C4-2B (cell line): ENCODE measurements at regions not wholly inside any gene's neighbourhood (a gene's known extent, or its start where the extent isn't known, plus 50 kb on each side); places are given as distances from the start of the nearest gene placed in this dataset.

Experiments
- CTCF ChIP-seq: fragments of 450-650 bp; conservative IDR thresholded peaks from 2 replicates; pipeline ENCODE4 v1.5.1; 2017; ENCODE audit warnings: mild to moderate bottlenecking
- ZFX ChIP-seq: fragments of 450-650 bp; IDR thresholded peaks from 2 replicates; pipeline ENCODE4 v1.6.1; 2017

- TF ChIP-seq CTCF, result no peak
- TF ChIP-seq ZFX, result no peak
These were observed 257.7 kb downstream of the CDCA7 start for GRCh38 chr2:173612354-173612753.
